WTC11 (cell line): ENCODE measurements at regions not wholly inside any gene's neighbourhood (a gene's known extent, or its start where the extent isn't known, plus 50 kb on each side); places are given as distances from the start of the nearest gene placed in this dataset.

Experiments used
- NR2C2 ChIP-seq: sonication (generic); formaldehyde crosslinking; IDR thresholded peaks from 2 replicates; pipeline ENCODE4 v1.8.0; 2022; ENCODE audit warnings: mild to moderate bottlenecking, missing genetic modification reagents
- SMAD4 ChIP-seq: sonication (generic); formaldehyde crosslinking; IDR thresholded peaks from 2 replicates; pipeline ENCODE4 v1.8.0; 2022; ENCODE audit warnings: mild to moderate bottlenecking, missing genetic modification reagents
- ZNF512 ChIP-seq: sonication (generic); formaldehyde crosslinking; IDR thresholded peaks from 2 replicates; pipeline ENCODE4 v1.8.1; 2022; ENCODE audit warnings: missing genetic modification reagents, borderline replicate concordance

GRCh38 chr9:28699632-28700031 lies 1126.4 kb upstream of the C9orf72 start:
- TF ChIP-seq SMAD4 (CRISPR knock-in tag) (no peak), NR2C2 (CRISPR knock-in tag) (no peak), ZNF512 (no peak)
